RPMI7951 (cell line): ENCODE measurements at regions not wholly inside any gene's neighbourhood (a gene's known extent, or its start where the extent isn't known, plus 50 kb on each side); places are given as distances from the start of the nearest gene placed in this dataset.
"Not testable (repeated sequence)": the region's sequence is repeated elsewhere in the genome, so short reads cannot be mapped to it uniquely, and the experiment has no call there.

ENCODE experiments used
- DNase-seq: peaks from one replicate; pipeline ENCODE4 v3.0.0-alpha.2; 2012; ENCODE audit warnings: low read depth

DNA sequence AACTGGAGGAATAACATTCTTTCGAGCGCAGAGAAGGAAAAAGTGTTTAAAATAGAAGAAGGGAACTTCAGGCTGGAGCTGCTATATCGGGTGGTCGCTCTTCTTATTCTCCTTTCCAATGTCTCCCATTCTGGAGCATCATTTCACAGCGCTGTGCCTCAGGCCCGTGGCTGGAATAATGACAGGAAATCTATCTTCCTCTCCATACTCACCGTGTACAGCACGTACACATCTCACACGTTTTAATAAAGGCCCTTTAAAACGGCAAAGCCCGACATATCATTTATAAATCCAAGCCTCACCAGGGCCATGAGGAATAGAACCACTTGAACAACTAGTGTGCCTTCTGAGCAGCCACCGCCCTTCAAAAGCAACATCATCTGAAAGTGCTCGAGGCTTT is 264.4 kb downstream of the TEX29 start:
- DNase-seq: no peak

DNA sequence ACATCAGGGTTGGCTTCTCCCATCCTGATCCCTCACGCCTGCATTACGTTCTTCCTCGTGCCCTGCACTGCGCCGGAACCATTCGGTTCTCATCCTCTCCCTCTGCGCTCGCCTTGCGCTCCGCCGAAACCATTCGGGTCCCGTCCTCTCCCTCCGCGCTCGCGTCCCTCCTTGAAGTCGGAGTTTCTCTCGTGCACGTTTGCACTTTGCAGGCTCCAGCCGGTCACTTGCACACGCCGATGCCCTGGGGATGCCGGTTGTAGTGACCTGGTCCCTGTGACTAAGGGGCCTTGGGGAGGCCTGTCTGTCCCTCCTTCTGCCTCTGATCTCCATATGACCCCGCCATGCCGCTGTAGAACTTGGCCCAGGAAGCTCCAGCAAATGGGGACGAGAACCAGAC is 265.8 kb downstream of the TEX29 start:
- DNase-seq: no peak

DNA sequence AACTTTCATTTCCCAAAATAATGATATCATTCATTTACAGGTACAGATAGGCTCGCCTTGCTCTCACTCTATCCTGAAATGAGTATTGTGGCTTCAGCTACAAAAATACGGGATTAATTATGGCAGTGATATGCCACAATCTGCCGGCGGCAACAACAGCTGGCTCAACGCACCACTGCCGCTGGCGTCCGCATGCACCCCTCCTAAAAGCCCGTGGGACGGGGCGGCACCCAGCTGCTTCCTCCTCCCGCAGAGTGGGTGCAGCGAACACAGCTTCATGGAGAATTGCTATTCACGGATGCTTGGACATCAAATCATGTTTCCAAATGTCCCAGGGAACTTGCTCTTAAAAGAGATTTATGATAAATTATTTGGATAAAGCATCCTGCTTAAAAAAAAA is 266.8 kb downstream of the TEX29 start:
- no peak for DNase-seq

DNA sequence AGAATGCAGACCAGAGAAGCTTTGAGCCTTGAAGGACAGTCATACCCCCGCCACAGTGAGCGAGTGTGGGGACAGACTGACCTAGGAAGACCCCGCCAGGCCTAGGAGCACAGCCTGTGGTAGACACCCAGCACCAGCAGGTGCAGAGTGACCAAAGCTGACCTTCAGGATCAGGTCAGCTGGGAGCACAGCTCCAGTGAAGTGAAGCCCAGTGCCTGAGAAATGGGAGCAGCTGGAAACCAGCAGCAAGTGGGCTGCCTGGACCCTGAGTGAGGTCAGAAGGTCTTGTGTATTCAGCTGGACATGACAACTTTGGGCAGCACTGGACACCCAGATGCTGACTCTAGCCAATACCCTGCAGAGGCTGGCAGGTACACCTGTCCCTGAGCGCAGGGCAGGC is 268.9 kb downstream of the TEX29 start:
- DNase-seq: no peak

DNA sequence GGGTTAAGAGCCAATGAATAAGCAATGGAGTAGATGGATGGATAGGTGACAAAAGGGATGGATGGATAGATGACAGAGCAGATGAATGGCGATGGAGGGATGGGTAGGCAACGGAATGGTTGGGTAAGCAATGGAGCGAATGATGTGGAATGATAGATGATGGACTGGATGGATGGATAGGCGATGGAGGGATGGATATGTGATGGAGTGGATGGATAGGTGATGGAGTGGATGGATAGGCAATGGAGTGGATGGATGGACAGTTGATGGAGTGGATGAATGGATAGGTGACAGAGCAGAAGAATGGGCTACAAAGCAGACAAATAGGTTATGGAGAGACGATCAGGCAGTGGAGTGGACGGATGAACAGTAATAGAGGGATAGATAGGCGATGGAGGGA is 269.6 kb downstream of the TEX29 start:
- no peak for DNase-seq

DNA sequence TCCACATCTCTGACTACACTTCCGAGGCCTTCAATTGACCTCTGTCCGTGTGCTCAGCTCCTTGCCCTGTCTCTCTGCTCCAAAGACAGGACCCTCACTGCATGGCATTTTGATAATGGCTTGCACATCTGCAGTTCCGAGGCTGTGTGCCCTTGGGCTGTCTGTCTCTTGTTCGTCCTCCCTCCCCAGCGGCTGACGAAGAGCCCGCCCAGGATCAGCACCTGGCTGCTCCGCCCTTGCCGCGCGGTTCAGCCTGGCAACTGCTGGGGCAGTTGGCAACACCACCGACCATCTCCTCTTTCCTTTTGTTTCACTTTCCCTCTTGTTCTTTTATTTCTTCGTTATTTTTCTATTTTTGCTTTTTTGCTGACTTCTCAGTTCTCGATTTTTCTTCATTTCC is 270.4 kb downstream of the TEX29 start:
- no peak for DNase-seq

DNA sequence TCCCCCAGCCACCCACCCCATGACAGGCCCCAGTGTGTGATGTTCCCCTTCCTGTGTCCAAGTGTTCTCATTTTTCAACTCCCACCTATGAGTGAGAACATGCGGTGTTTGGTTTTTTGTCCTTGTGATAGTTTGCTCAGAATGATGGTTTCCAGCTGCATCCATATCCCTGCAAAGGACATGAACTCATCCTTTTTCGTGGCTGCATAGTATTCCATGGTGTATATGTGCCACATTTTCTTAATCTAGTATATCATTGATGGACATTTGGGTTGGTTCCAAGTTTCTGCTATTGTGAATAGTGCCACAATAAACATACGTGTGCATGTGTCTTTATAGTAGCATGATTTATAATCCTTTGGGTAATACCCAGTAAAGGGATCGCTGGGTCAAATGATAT is 273.0 kb downstream of the TEX29 start:
- DNase-seq: not testable (repeated sequence)

DNA sequence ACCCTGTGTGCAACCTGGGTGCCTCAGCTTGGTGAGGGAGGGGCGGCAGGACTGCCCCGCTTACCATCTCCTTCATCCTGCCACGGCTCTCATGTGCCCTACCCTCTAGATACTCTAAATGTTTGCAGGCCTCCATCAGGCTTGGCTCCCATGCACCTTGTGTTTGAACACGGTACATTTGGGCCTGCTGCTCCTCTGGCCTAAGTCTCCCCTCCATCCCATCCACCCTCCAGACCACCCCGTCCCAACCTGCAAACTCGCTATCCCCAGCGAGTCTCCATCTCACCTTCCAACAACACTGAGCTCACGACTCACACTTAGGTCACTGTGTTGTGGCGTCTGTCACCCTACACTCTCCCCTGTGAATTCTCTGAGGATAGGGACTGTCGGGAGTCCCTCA is 274.2 kb downstream of the TEX29 start:
- no peak for DNase-seq

DNA sequence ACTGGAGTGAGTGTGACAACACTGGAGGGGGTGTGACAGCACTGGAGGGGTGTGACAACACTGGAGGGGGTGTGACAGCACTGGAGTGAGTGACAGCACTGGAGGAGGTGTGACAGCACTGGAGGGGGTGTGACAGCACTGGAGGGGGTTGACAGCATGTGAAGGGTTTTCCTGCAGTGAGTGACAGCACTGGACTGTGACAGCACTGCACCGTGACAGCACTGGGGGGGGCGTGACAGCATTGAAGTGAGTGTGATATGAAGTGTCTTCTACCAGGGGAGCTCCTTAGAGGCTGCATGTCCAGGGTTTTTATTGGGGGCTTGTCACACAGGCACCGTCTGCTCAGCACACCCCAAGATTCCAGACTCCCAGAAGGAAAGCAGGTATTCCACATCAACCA is 274.8 kb downstream of the TEX29 start:
- no peak for DNase-seq

DNA sequence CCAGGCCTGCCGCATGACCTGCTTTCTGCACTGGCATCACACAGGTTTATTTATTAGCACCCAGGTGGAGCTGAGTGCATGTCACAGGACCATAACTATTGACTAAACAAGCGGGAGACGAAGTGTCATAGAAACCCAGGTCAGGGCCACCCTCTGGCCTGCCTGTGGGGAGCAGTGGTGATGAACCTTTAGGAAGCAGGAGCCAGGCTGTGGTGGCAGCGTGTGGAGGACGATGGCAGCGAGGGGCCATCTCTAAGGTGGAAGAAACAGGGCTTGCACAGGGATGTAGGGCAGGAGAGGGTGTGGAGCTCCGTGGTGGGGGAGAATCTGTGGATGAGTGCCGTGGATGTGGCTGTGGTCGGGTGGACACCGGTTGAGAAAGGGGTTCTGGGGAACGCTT is 275.3 kb downstream of the TEX29 start:
- no peak for DNase-seq

DNA sequence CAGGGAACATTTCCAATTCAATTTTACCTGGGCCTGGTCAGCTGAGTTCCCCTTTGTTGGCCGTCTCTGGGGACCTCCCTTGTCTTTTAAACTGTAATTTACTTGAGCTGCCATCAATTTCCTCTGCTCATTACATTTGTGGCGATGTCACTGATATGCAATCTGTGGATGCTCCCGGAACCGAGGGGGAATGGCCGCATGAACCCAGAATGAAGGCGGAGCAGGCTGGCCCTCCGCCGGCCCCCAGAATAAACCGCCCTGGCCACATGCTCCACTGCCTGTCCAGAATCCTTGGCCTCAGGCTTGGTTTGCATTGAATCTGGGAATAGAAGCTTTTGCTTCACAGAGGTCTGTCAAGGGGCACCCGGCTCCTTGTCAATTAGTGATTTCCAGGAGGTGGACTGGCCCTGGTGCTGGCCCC is 276.8 kb downstream of the TEX29 start:
- no peak for DNase-seq

DNA sequence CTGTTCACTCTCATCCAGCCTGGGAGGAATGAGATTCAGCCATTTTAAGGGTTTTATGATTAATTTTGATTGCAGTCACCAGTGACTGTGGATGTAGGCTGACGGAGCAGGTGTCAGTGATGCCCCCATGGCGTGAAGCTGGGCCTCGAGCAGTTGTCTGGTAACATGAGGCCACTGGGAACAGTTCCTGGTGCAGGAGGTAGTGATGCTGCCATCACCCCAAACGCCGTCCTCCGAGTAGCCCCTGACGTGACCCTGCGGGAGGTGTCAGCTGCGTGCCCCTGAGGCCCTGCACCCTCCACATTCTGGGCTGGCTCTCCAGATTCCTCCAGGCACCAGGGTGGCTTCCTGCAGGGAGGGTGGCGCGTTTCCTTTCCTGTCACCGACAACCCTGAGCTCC is 277.2 kb downstream of the TEX29 start:
- DNase-seq: no peak

DNA sequence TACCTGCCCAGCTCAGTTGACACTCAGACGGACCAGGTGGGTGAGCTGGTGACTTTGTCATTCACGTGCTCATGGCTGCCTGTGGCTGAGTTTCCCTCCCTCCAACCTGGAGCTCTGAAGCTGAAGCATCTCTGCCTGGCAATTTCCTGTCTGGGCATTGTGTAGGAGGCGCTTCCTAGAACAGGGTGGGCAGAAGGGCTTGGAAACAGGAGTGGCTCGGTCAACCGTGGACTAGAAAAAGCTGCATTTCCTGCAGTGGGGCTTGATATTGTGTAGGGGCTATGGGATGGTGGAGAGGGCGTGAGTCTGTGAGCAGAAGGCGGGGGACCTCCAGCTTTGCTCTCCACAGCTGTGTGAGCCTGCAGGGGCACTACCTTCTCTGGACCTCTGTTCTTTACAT is 278.3 kb downstream of the TEX29 start:
- DNase-seq: no peak

DNA sequence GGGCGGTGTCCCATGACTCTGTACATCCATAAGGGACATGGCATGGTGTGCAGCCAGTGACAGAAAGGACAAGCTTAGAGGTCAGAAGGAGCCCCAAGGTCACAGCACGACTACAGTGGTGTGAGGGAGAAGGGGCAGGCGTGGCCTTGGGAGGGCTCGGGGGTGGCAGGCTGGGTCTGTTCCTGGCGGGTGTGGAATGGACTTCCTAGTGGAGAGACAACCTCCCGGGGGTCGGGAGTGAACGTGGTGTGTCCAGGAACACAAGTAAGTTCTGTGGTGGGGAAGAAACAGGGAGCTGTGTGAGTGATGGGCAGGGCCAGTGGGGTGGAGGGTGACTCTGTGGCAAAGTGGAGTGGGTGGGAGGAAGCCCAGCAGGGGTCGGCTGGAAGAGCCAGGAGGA is 279.3 kb downstream of the TEX29 start:
- no peak for DNase-seq

DNA sequence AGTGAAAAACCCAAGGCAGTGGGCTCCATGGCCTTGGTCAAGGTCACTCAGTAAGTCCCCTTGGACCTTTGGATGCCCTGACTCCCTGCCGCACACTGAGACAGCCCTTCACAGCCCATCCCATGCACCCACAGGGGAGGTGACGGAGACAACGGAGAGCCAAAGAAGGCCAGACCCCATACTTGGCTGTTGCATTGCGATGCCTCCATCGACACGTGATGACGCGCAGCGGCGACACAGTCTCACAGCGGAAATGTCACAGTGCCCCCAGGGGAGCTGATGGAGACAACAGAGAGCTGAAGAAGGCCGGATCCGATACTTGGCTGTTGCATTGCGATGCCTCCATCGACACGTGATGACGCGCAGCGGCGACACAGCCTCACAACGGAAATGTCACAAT is 282.4 kb downstream of the TEX29 start:
- DNase-seq: no peak

DNA sequence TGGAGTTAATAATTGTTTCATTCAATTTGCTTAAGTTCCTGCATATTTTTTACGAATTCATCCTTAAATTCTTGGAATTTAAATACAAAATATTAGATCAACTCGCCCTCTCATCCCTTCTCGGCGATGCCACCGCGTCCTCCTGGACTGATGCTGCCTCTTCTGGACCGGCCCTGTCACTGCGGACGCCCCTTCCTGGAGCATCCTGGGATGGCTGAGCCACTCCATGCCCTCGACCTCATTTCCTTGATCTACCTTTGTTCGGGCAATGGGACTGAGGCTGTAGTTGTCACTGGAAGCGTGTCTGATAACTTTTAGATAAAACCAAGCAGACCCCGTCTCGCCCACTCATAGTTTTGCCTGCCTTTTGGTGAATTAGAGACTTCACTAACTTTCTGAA is 283.7 kb downstream of the TEX29 start:
- DNase-seq: no peak

DNA sequence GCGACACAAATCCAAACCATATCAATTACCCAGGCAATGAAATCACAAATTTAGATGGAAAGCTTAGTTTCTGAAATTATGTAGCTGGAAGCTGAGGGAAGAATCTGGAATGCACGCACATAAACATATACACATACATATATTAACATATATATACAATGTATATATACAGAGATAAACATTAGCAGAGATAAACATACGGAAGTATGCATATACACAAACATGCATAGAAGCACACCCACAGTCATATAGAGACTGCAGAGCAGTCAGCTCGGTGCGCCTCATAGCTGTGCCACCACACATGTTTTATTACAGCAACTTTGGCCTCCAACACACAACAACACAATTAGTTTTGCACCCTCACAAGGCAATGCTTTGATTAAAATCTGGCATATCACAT is 288.1 kb downstream of the TEX29 start:
- no peak for DNase-seq

DNA sequence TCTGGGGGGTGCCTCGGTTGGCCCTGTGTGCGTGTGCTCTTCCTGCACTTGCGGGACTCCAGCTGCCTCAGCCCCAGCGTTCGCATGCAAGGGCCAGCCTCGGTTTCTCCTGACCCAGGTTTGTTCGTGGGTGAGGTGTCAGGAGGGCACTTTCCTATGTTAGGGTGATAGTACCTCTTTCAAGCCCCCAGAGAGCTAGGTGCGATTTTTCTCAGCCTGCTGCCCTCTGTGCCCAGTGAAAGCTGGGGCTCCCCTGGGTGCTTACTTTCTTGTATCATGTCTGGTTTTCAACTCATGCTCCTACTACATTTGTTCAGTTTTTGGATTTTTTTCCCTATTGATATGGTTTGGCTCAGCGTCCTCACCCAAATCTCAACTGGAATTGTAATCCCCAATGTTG is 289.2 kb downstream of the TEX29 start:
- DNase-seq: no peak

DNA sequence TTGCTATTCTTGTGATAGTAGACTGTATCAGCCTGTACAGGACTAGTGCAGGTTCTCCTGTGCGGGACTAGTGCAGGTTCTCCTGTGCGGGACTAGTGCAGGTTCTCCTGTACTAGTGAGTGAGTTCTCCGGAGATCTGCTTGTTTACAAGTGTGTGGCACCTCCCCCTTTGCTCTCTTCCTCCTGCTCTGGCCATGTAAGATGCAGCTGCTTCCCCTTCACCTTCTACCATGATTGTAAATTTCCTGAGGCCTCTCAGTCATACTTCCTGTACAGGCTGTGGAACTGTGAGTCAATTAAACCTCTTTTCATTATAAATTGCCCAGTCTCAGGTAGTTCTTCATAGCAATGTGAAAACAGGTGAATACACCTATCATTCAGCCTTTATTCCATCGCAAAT is 289.6 kb downstream of the TEX29 start:
- DNase-seq: no peak

DNA sequence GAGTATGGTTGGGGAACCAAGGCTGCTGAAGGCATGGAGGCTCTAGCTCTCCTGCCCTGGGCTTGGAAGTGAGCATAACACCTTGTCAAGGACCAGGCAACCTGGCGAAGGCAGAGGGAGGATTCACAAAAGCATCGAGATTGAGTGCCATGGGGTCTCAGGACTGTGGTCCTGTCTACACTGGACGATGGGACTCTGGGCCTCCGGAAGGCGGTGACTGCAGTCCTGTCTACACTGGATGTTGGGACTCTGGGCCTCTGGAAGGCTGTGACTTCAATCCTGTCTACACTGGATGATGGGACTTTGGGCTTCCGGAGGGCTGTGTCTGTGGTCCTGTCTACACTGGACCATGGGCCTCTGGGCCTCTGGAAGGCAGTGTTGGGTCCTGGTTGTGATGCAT is 290.4 kb downstream of the TEX29 start:
- no peak for DNase-seq

DNA sequence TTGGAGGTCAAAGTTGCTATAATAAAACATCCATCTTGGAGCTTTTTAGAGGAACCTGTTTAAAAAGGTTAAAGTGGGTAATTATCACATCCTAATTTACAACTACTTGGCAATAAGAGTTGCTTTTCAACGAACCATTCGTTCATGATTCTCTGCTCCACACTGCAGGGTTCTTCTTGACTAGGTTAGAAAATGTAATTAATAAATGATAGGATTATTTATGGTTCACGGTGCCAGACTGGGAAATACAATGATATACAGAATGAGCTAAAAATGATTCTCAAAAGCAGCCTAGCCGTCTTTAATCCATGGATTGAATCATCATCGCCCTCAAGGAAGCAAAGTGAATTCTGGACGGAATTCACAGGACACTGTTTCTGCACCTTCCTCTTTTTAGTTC is 291.2 kb downstream of the TEX29 start:
- DNase-seq: no peak

DNA sequence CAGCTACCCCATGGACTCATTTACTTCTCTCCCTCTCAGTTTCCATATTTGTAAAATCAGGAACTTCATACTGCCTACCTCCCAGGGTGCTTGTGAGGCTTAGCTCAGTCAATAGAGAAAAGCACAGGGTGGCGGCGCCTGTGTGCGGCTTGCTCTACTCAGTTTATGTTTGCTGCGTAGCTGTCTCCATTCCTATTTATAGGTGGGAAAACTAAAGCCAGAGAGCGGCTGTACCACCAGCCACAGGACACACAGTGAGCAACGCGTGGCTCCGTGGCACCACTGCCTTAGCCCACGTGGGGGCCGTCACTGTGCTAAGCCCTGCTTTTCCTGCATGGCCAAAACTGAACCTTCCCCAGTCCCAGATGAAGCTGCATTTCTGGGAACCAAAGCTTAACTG is 292.4 kb downstream of the TEX29 start:
- DNase-seq: no peak

DNA sequence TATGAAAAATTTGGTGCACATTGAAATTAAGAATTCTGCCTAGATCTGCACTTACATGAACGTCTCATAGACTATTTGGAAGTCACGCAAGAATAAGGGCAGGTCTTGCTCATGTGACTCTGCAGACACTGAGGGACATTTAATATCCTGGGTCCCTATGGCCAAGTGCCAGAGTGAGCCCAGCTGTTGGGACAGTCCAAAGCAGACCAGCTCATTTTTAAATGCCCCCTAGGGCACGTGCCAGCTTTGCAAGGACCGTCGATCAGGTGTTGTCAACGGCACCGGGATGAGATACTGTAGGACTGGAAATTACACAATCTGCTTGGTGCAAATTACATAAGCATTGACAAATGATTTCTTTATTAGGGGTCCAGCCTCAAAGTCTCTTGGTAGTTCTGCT is 293.6 kb downstream of the TEX29 start:
- DNase-seq: no peak

DNA sequence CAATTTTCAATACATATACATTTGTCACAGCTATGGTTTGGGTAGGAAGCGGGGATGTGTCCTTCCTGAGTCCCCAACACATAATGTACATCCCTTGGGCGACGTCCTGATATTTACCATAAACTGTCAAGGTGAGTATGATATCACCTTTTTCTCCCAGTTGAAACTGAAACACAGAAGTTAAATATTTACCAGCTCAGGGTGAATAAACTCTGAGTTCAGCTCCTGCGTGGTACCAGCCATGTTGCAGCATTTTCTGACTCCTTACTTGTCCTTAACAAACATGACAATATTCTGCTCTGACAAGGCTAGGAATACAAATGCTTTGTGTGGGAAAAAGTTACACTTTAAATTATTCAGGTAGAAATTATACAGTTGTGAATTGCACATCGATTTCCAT is 294.2 kb downstream of the TEX29 start:
- DNase-seq: no peak

DNA sequence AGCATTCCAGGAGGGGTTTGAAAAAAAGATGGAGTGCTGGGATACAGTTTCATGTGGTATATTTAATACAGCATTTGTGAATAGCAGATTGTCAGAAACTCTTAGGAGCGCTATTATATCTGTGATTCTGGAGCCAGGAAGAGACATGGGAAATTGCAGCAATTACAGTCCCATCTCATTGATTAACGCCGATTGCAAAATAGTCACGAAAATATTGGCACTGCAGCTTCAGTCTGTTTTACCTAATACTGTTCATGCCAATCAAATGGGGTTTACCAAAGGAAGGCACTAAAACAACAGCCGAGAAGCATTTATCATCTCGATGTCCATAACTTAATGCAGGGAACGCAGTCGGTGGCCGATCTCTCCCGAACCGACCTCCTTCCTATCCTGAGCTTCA is 295.8 kb downstream of the TEX29 start:
- no peak for DNase-seq
